CD8-positive, alpha-beta memory T cell (primary cell): ENCODE measurements at regions not wholly inside any gene's neighbourhood (a gene's known extent, or its start where the extent isn't known, plus 50 kb on each side); places are given as distances from the start of the nearest gene placed in this dataset.
A peak's percentile ranks its signal among the peaks of the same experiment; 100 is the strongest.

ENCODE experiments used
- CTCF ChIA-PET: fragments of 350-600 bp; sonication (Branson Sonifier 250); formaldehyde crosslinking; loops from one replicate; lab custom pipeline; 2021; ENCODE audit warnings: antibody characterized with exemption; lab: Charles Lee
- POLR2A ChIA-PET: fragments of 350-600 bp; sonication (Branson Sonifier 250); formaldehyde crosslinking; loops from one replicate; lab custom pipeline; 2021; ENCODE audit warnings: antibody characterized with exemption; lab: Charles Lee
- DNase-seq, 5 donors: peaks; one replicate each; pipeline versions ENCODE4 v3.0.0 to v3.0.0-alpha.2; 2020 to 2022; ENCODE audit warnings: mixed read lengths in 1 of 5
- H3K27ac ChIP-seq: one replicate; pipeline ENCODE4 v1.7.0; 2013; ENCODE audit warnings: low read depth, mild to moderate bottlenecking, low read length, moderate library complexity
- H3K27me3 ChIP-seq: 2 replicates; pipeline ENCODE4 v1.7.0; 2013; ENCODE audit warnings: low read length, mild to moderate bottlenecking; ENCODE audit not compliant: insufficient read depth, poor library complexity, severe bottlenecking
- H3K36me3 ChIP-seq: 2 replicates; pipeline ENCODE4 v1.7.0; 2013; ENCODE audit warnings: mild to moderate bottlenecking, low read length, moderate library complexity; ENCODE audit not compliant: insufficient read depth
- H3K4me1 ChIP-seq: 2 replicates; pipeline ENCODE4 v1.7.0; 2013; ENCODE audit warnings: mild to moderate bottlenecking, low read length, moderate library complexity; ENCODE audit not compliant: insufficient read depth
- H3K4me3 ChIP-seq: 2 replicates; pipeline ENCODE4 v1.7.0; 2013; ENCODE audit warnings: mild to moderate bottlenecking, low read length
- H3K9me3 ChIP-seq: 2 replicates; pipeline ENCODE4 v1.7.0; 2013; ENCODE audit warnings: mild to moderate bottlenecking, low read length
- H3K27ac Mint-ChIP-seq, 8 donors: one replicate each; pipeline ENCODE4 v1.8.0; 2020 to 2021; ENCODE audit warnings: mixed read lengths in 8 of 8, mild to moderate bottlenecking in 6 of 8, inconsistent platforms in 3 of 8, moderate library complexity in 3 of 8
- H3K27me3 Mint-ChIP-seq, 2 donors: one replicate each; pipeline ENCODE4 v1.8.0; 2020 to 2021; ENCODE audit warnings: mixed read lengths in 2 of 2, mild to moderate bottlenecking in 1 of 2, moderate library complexity in 1 of 2
- H3K36me3 Mint-ChIP-seq, 3 donors: one replicate each; pipeline ENCODE4 v1.8.0; 2020 to 2021; ENCODE audit warnings: mixed read lengths in 3 of 3, inconsistent platforms in 1 of 3, mild to moderate bottlenecking in 1 of 3
- H3K4me1 Mint-ChIP-seq, 3 donors: one replicate each; pipeline ENCODE4 v1.8.0; 2020 to 2021; ENCODE audit warnings: mixed read lengths in 3 of 3, inconsistent platforms in 1 of 3, mild to moderate bottlenecking in 1 of 3
- H3K4me3 Mint-ChIP-seq, 7 donors: one replicate each; pipeline ENCODE4 v1.8.0; 2020 to 2021; ENCODE audit warnings: mixed read lengths in 7 of 7, mild to moderate bottlenecking in 6 of 7, moderate library complexity in 4 of 7, inconsistent platforms in 2 of 7
- H3K9me3 Mint-ChIP-seq, 5 donors: one replicate each; pipeline ENCODE4 v1.8.0; 2020 to 2022; ENCODE audit warnings: mixed read lengths in 5 of 5, mild to moderate bottlenecking in 3 of 5, moderate library complexity in 2 of 5, inconsistent platforms in 1 of 5

- Mint-ChIP-seq H3K27ac (no peak overlapping the region), H3K36me3 (no peaks in the 10 kb centered on the region), H3K9me3 (no peaks in the 10 kb centered on the region), H3K4me3 (no peak overlapping the region), H3K27me3 (peaks cover 11 to 13% of the 10 kb centered on the region in 2 donors), H3K4me1 (peaks cover 4 to 7% (median 5%) of the 10 kb centered on the region in 3 donors)
- CTCF ChIA-PET = no interaction called here
- Histone ChIP-seq H3K4me1 (no peaks in the 10 kb centered on the region), H3K9me3 (no peaks in the 10 kb centered on the region), H3K4me3 (no peak overlapping the region), H3K27me3 (no peaks in the 10 kb centered on the region), H3K27ac (no peak overlapping the region), H3K36me3 (no peaks in the 10 kb centered on the region)
- POLR2A ChIA-PET = no interaction called here
- DNase-seq = no peak
Measured at GRCh38 chr4:81915430-81915829, 443.7 kb upstream of the RASGEF1B start.

GRCh38 chr4:81914623-81915022 lies 442.9 kb upstream of the RASGEF1B start:
- H3K36me3 Mint-ChIP-seq = no peaks in the 10 kb centered on the region
- H3K27me3 Mint-ChIP-seq = peaks cover 11 to 13% of the 10 kb centered on the region in 2 donors
- no peaks in the 10 kb centered on the region for H3K9me3 ChIP-seq
- H3K9me3 Mint-ChIP-seq = no peaks in the 10 kb centered on the region
- H3K27ac Mint-ChIP-seq = no peak overlapping the region
- H3K36me3 ChIP-seq = no peaks in the 10 kb centered on the region
- H3K4me1 ChIP-seq = no peaks in the 10 kb centered on the region
- ChIA-PET CTCF (interaction anchor here (0.9 to 1.0 kb wide), 2 partner anchors 287 to 354 kb away, joined by 3 read pairs; no protein-coding TSS in a partner anchor), POLR2A (no interaction called here)
- H3K4me3 Mint-ChIP-seq = no peak overlapping the region
- no peak for DNase-seq
- no peak overlapping the region for H3K27ac ChIP-seq
- H3K27me3 ChIP-seq = no peaks in the 10 kb centered on the region
- H3K4me3 ChIP-seq = no peak overlapping the region
- H3K4me1 Mint-ChIP-seq = peaks cover 4 to 7% (median 5%) of the 10 kb centered on the region in 3 donors

- Histone ChIP-seq H3K4me1 (no peaks in the 10 kb centered on the region), H3K36me3 (no peaks in the 10 kb centered on the region), H3K4me3 (no peak overlapping the region), H3K27ac (no peak overlapping the region), H3K9me3 (no peaks in the 10 kb centered on the region), H3K27me3 (no peaks in the 10 kb centered on the region)
- CTCF ChIA-PET = interaction anchor here (0.7 to 1.9 kb wide), 10 partner anchors 9 to 355 kb away, joined by 3 to 7 read pairs (median 3); no protein-coding TSS in a partner anchor
- Mint-ChIP-seq H3K4me1 (peaks cover 4 to 7% (median 5%) of the 10 kb centered on the region in 3 donors), H3K27me3 (peaks cover 10 to 13% of the 10 kb centered on the region in 2 donors), H3K9me3 (no peaks in the 10 kb centered on the region), H3K36me3 (no peaks in the 10 kb centered on the region), H3K27ac (peak overlapping the region in 1 of 8 donors; percentile 16), H3K4me3 (no peak overlapping the region)
- POLR2A ChIA-PET = no interaction called here
- peak; percentile 3 to 70 (median 27) for DNase-seq
Measured at GRCh38 chr4:81913427-81913879, 441.7 kb upstream of the RASGEF1B start.

GRCh38 chr4:81912376-81913030 lies 440.8 kb upstream of the RASGEF1B start:
- Histone ChIP-seq H3K27me3 (no peaks in the 10 kb centered on the region), H3K36me3 (no peaks in the 10 kb centered on the region), H3K4me1 (no peaks in the 10 kb centered on the region), H3K27ac (no peak overlapping the region), H3K4me3 (no peak overlapping the region), H3K9me3 (no peaks in the 10 kb centered on the region)
- H3K27ac Mint-ChIP-seq = peak overlapping the region in 1 of 8 donors; percentile 44
- ChIA-PET CTCF (interaction anchor here (0.7 to 1.9 kb wide), 6 partner anchors 8 to 316 kb away, joined by 3 to 7 read pairs (median 4); no protein-coding TSS in a partner anchor), POLR2A (no interaction called here)
- H3K4me1 Mint-ChIP-seq = peaks cover 4 to 7% (median 5%) of the 10 kb centered on the region in 3 donors
- no peaks in the 10 kb centered on the region for H3K36me3 Mint-ChIP-seq
- no peak for DNase-seq
- peaks cover 10 to 13% of the 10 kb centered on the region in 2 donors for H3K27me3 Mint-ChIP-seq
- no peaks in the 10 kb centered on the region for H3K9me3 Mint-ChIP-seq
- H3K4me3 Mint-ChIP-seq = no peak overlapping the region

- Histone ChIP-seq H3K9me3 (no peaks in the 10 kb centered on the region), H3K4me1 (no peaks in the 10 kb centered on the region), H3K36me3 (no peaks in the 10 kb centered on the region), H3K27me3 (no peaks in the 10 kb centered on the region), H3K27ac (no peak overlapping the region), H3K4me3 (no peak overlapping the region)
- ChIA-PET CTCF (no interaction called here), POLR2A (no interaction called here)
- Mint-ChIP-seq H3K27ac (no peak overlapping the region), H3K4me3 (no peak overlapping the region), H3K36me3 (peaks cover 0 to 2% (median 0%) of the 10 kb centered on the region in 3 donors), H3K4me1 (no peaks in the 10 kb centered on the region), H3K27me3 (peaks cover 4 to 6% of the 10 kb centered on the region in 2 donors), H3K9me3 (no peaks in the 10 kb centered on the region)
- DNase-seq = no peak
Measured at GRCh38 chr4:81906905-81907304, 435.2 kb upstream of the RASGEF1B start.

- Mint-ChIP-seq H3K27ac (no peak overlapping the region), H3K36me3 (peaks cover 0 to 2% (median 0%) of the 10 kb centered on the region in 3 donors), H3K4me3 (no peak overlapping the region), H3K9me3 (no peaks in the 10 kb centered on the region), H3K4me1 (no peaks in the 10 kb centered on the region), H3K27me3 (peaks cover 4 to 10% of the 10 kb centered on the region in 2 donors)
- Histone ChIP-seq H3K9me3 (no peaks in the 10 kb centered on the region), H3K27ac (no peak overlapping the region), H3K27me3 (no peaks in the 10 kb centered on the region), H3K4me3 (no peak overlapping the region), H3K36me3 (no peaks in the 10 kb centered on the region), H3K4me1 (no peaks in the 10 kb centered on the region)
- DNase-seq = no peak
- ChIA-PET POLR2A (no interaction called here), CTCF (interaction anchor here (1.2 kb wide), 1 partner anchor 11 kb away, joined by 3 read pairs; no protein-coding TSS in a partner anchor)
Measured at GRCh38 chr4:81905971-81906370, 434.3 kb upstream of the RASGEF1B start.

- Histone ChIP-seq H3K4me1 (no peaks in the 10 kb centered on the region), H3K9me3 (no peaks in the 10 kb centered on the region), H3K36me3 (no peaks in the 10 kb centered on the region), H3K27me3 (no peaks in the 10 kb centered on the region), H3K4me3 (no peak overlapping the region), H3K27ac (no peak overlapping the region)
- Mint-ChIP-seq H3K36me3 (peaks cover 0 to 2% (median 0%) of the 10 kb centered on the region in 3 donors), H3K4me3 (no peak overlapping the region), H3K27ac (no peak overlapping the region), H3K9me3 (no peaks in the 10 kb centered on the region), H3K4me1 (no peaks in the 10 kb centered on the region), H3K27me3 (peaks cover 9 to 10% of the 10 kb centered on the region in 2 donors)
- ChIA-PET CTCF (interaction anchor here (1.8 kb wide), 1 partner anchor 9 kb away, joined by 6 read pairs; no protein-coding TSS in a partner anchor), POLR2A (no interaction called here)
- no peak for DNase-seq
Measured at GRCh38 chr4:81904121-81904520, 432.4 kb upstream of the RASGEF1B start.

- Mint-ChIP-seq H3K4me3 (no peak overlapping the region), H3K9me3 (no peaks in the 10 kb centered on the region), H3K36me3 (peaks cover 0 to 2% (median 0%) of the 10 kb centered on the region in 3 donors), H3K27ac (no peak overlapping the region), H3K4me1 (no peaks in the 10 kb centered on the region), H3K27me3 (peaks cover 9 to 10% of the 10 kb centered on the region in 2 donors)
- CTCF ChIA-PET = no interaction called here
- no peaks in the 10 kb centered on the region for H3K9me3 ChIP-seq
- POLR2A ChIA-PET = no interaction called here
- H3K27me3 ChIP-seq = no peaks in the 10 kb centered on the region
- DNase-seq = no peak
- H3K36me3 ChIP-seq = no peaks in the 10 kb centered on the region
- H3K4me3 ChIP-seq = no peak overlapping the region
- no peaks in the 10 kb centered on the region for H3K4me1 ChIP-seq
- H3K27ac ChIP-seq = no peak overlapping the region
Measured at GRCh38 chr4:81903212-81903611, 431.5 kb upstream of the RASGEF1B start.
